DND-41 (cell line): ENCODE measurements at regions not wholly inside any gene's neighbourhood (a gene's known extent, or its start where the extent isn't known, plus 50 kb on each side); places are given as distances from the start of the nearest gene placed in this dataset.
A peak's percentile ranks its signal among the peaks of the same experiment; 100 is the strongest.

Experiments
- ATAC-seq: fragments of 200-7000 bp; cut with Tn5 transposase; 3 replicates; pipeline ENCODE4 v1.9.1; 2021; ENCODE audit warnings: low read depth; ENCODE audit not compliant: insufficient read depth
- DNase-seq: peaks from one replicate; pipeline ENCODE4 v3.0.0-alpha.2; 2020
- H2AFZ ChIP-seq: 2 replicates; pipeline ENCODE4 v1.6.0; 2012; ENCODE audit warnings: low read depth, low read length
- H3K27ac ChIP-seq: 2 replicates; pipeline ENCODE4 v1.5.1; 2012; ENCODE audit warnings: low read length, inconsistent platforms
- H3K27me3 ChIP-seq: fragments of 200-600 bp; sonication (generic); 2 replicates; pipeline ENCODE4 v1.6.0; 2012; ENCODE audit warnings: low read length, mild to moderate bottlenecking, inconsistent platforms; ENCODE audit not compliant: insufficient read depth, poor library complexity
- H3K36me3 ChIP-seq: 2 replicates; pipeline ENCODE4 v1.5.1; 2012; ENCODE audit warnings: low read length, inconsistent platforms; ENCODE audit not compliant: insufficient read depth
- H3K4me1 ChIP-seq: 2 replicates; pipeline ENCODE4 v1.5.1; 2012; ENCODE audit warnings: mild to moderate bottlenecking, low read length; ENCODE audit not compliant: insufficient read depth
- H3K4me2 ChIP-seq: 2 replicates; pipeline ENCODE4 v1.6.0; 2012; ENCODE audit warnings: mild to moderate bottlenecking, moderate library complexity, low read length, inconsistent platforms; ENCODE audit not compliant: insufficient read depth
- H3K4me3 ChIP-seq, 2 experiments: fragments of 200-600 bp in 1 of 2; shearing (Covaris generic) in 1 of 2; 2 replicates each; pipeline ENCODE4 v1.5.1; 2012 to 2016; ENCODE audit warnings: inconsistent platforms in 2 of 2, low read length in 2 of 2, mild to moderate bottlenecking in 2 of 2, low read depth in 1 of 2, moderate library complexity in 1 of 2
- H3K79me2 ChIP-seq: 2 replicates; pipeline ENCODE4 v1.6.0; 2012; ENCODE audit warnings: low read length, inconsistent platforms; ENCODE audit not compliant: insufficient read depth
- H3K9ac ChIP-seq: 2 replicates; pipeline ENCODE4 v1.6.0; 2012; ENCODE audit warnings: low read depth, mild to moderate bottlenecking, inconsistent platforms, low read length, moderate library complexity
- H3K9me3 ChIP-seq: 2 replicates; pipeline ENCODE4 v1.5.1; 2012; ENCODE audit warnings: low read length, moderate library complexity, mild to moderate bottlenecking, inconsistent platforms; ENCODE audit not compliant: insufficient read depth, severe bottlenecking
- H4K20me1 ChIP-seq: 2 replicates; pipeline ENCODE4 v1.6.0; 2012; ENCODE audit warnings: low read length; ENCODE audit not compliant: insufficient read depth
- CTCF ChIP-seq: IDR thresholded peaks from 2 replicates; pipeline ENCODE4 v1.5.1; 2012; ENCODE audit warnings: borderline replicate concordance, low read length, moderate library complexity, mild to moderate bottlenecking; ENCODE audit not compliant: poor library complexity, severe bottlenecking; ENCODE audit errors: extremely low read depth
- EZH2 ChIP-seq: IDR thresholded peaks from 3 replicates; pipeline ENCODE4 v1.6.1; 2012; ENCODE audit warnings: borderline replicate concordance, low read depth, mild to moderate bottlenecking, moderate library complexity, low read length, inconsistent platforms; ENCODE audit not compliant: severe bottlenecking

- H4K20me1 ChIP-seq: no peaks in the 10 kb centered on the region
- no peak overlapping the region for H3K4me2 ChIP-seq
- peaks cover 2% of the 10 kb centered on the region for H3K9me3 ChIP-seq
- no peaks in the 10 kb centered on the region for H3K36me3 ChIP-seq
- ATAC-seq: peak; percentile 66
- H3K4me1 ChIP-seq: no peaks in the 10 kb centered on the region
- H3K4me3 ChIP-seq: no peak overlapping the region
- H3K27ac ChIP-seq: no peak overlapping the region
- H3K9ac ChIP-seq: no peak overlapping the region
- H3K79me2 ChIP-seq: no peaks in the 10 kb centered on the region
- TF ChIP-seq CTCF (peak; percentile 66), EZH2 (no peak)
- DNase-seq: peak; percentile 43
- H3K27me3 ChIP-seq: no peaks in the 10 kb centered on the region
- no peak overlapping the region for H2AFZ ChIP-seq
Observed at GRCh38 chr20:23200914-23201313, 114.8 kb upstream of the CD93 start.

GRCh38 chr20:23200413-23200812 is 114.3 kb upstream of the CD93 start:
- Histone ChIP-seq H3K9ac (no peak overlapping the region), H4K20me1 (no peaks in the 10 kb centered on the region), H3K36me3 (no peaks in the 10 kb centered on the region), H3K9me3 (peaks cover 2% of the 10 kb centered on the region), H3K79me2 (no peaks in the 10 kb centered on the region), H2AFZ (no peak overlapping the region), H3K4me1 (no peaks in the 10 kb centered on the region), H3K27me3 (no peaks in the 10 kb centered on the region), H3K4me2 (no peak overlapping the region), H3K27ac (no peak overlapping the region), H3K4me3 (no peak overlapping the region)
- TF ChIP-seq EZH2: no peak
- no peak for TF ChIP-seq CTCF
- ATAC-seq (no peak), DNase-seq (no peak)

GRCh38 chr20:23199356-23199755 is 113.2 kb upstream of the CD93 start:
- Histone ChIP-seq H3K4me3 (no peak overlapping the region), H3K27me3 (no peaks in the 10 kb centered on the region), H3K79me2 (no peaks in the 10 kb centered on the region), H3K4me2 (no peak overlapping the region), H3K36me3 (no peaks in the 10 kb centered on the region), H3K9me3 (peaks cover 2% of the 10 kb centered on the region), H3K9ac (no peak overlapping the region), H3K4me1 (no peaks in the 10 kb centered on the region), H4K20me1 (no peaks in the 10 kb centered on the region), H3K27ac (no peak overlapping the region), H2AFZ (no peak overlapping the region)
- no peak for ATAC-seq
- DNase-seq: no peak
- TF ChIP-seq EZH2 (no peak), CTCF (no peak)

- H3K4me1 ChIP-seq: no peaks in the 10 kb centered on the region
- H3K9ac ChIP-seq: no peak overlapping the region
- H3K9me3 ChIP-seq: peaks cover 2% of the 10 kb centered on the region
- no peak overlapping the region for H3K4me3 ChIP-seq
- no peak overlapping the region for H2AFZ ChIP-seq
- no peak overlapping the region for H3K27ac ChIP-seq
- H3K79me2 ChIP-seq: no peaks in the 10 kb centered on the region
- no peaks in the 10 kb centered on the region for H3K36me3 ChIP-seq
- ATAC-seq: no peak
- TF ChIP-seq EZH2 (no peak), CTCF (no peak)
- no peak for DNase-seq
- no peak overlapping the region for H3K4me2 ChIP-seq
- no peaks in the 10 kb centered on the region for H3K27me3 ChIP-seq
- no peaks in the 10 kb centered on the region for H4K20me1 ChIP-seq
Observed at GRCh38 chr20:23198815-23199214, 112.7 kb upstream of the CD93 start.
